ENCODE measurements at regions not wholly inside any gene's neighbourhood (a gene's known extent, or its start where the extent isn't known, plus 50 kb on each side); places are given as distances from the start of the nearest gene placed in this dataset.
A peak's percentile ranks its signal among the peaks of the same experiment; 100 is the strongest.

DNA sequence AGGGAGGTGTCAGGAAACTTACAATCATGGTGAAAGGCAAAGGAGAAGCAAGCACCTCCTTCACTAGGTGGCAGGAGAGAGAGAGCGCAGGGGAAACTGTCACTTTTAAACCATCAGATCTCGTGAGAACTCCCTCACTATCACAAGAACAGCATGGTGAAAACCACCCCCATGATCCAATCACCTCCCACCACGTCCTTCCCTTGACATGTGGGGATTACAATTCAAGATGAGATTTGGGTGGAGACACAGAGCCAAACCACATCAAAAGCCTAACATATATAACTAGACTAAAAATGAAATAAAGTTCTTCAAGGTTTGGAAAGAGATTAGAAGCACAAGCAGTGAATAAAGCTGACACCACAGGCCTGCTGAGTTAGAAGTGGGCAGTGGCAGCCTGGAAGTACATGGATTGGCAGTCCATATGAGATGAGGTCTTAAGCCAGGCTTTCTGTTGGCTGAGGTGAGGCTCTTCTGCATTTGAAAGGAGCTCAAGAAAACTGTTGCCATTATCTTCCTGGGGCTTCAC is 96.4 kb upstream of the MDFIC start:
- no peak overlapping the region for H3K27ac ChIP-seq (ENCODE audit: low read depth, low read length)
- intact Hi-C loops (cut with micrococcal nuclease): no loop called here
- H3K36me3 ChIP-seq (ENCODE audit: control insufficient read depth in 1 of 2, insufficient read depth in 2 of 2, low read length in 2 of 2): no peaks in the 10 kb centered on the region
- H4K20me1 ChIP-seq (ENCODE audit: insufficient read depth): no peaks in the 10 kb centered on the region
- DNase-seq (ENCODE audit: low read depth, low spot score) (no peak), ATAC-seq (peak; percentile 47; the same call in 1 of the 2 replicates)
- H3K9me2 ChIP-seq (ENCODE audit: insufficient read depth): no peaks in the 10 kb centered on the region
- no peaks in the 10 kb centered on the region for H3K79me2 ChIP-seq (ENCODE audit: insufficient read depth, low read length)
- H3K4me3 ChIP-seq (replicated peaks in 1 of 2; ENCODE audit: low read depth in 1 of 2, low read length in 2 of 2): no peak overlapping the region
- ChIA-PET RAD21 (ENCODE audit: low non-redundant PET in 1 of 2, low total read pairs in 2 of 2, uncharacterized antibody in 2 of 2, unreplicated experiment in 2 of 2) (no interaction called here), CTCF (no interaction called here), POLR2A (no interaction called here)
- H3K4me1 ChIP-seq (ENCODE audit: control insufficient read depth in 1 of 2, insufficient read depth in 2 of 2, low read length in 2 of 2): peaks cover 0 to under 1% of the 10 kb centered on the region in 2 experiments; a peak in 2 of 4 replicates
- no peak overlapping the region for H2AFZ ChIP-seq (ENCODE audit: low read depth, low read length, poor library complexity, severe bottlenecking)
- H3K9me3 ChIP-seq (ENCODE audit: control insufficient read depth in 1 of 2, insufficient read depth in 1 of 2, low read depth in 1 of 2, low read length in 2 of 2): peaks cover 0 to 13% of the 10 kb centered on the region in 2 experiments; a peak in 1 of 4 replicates
- H3K9ac ChIP-seq (ENCODE audit: low read length): no peak overlapping the region
- TF ChIP-seq, protein P1, sequence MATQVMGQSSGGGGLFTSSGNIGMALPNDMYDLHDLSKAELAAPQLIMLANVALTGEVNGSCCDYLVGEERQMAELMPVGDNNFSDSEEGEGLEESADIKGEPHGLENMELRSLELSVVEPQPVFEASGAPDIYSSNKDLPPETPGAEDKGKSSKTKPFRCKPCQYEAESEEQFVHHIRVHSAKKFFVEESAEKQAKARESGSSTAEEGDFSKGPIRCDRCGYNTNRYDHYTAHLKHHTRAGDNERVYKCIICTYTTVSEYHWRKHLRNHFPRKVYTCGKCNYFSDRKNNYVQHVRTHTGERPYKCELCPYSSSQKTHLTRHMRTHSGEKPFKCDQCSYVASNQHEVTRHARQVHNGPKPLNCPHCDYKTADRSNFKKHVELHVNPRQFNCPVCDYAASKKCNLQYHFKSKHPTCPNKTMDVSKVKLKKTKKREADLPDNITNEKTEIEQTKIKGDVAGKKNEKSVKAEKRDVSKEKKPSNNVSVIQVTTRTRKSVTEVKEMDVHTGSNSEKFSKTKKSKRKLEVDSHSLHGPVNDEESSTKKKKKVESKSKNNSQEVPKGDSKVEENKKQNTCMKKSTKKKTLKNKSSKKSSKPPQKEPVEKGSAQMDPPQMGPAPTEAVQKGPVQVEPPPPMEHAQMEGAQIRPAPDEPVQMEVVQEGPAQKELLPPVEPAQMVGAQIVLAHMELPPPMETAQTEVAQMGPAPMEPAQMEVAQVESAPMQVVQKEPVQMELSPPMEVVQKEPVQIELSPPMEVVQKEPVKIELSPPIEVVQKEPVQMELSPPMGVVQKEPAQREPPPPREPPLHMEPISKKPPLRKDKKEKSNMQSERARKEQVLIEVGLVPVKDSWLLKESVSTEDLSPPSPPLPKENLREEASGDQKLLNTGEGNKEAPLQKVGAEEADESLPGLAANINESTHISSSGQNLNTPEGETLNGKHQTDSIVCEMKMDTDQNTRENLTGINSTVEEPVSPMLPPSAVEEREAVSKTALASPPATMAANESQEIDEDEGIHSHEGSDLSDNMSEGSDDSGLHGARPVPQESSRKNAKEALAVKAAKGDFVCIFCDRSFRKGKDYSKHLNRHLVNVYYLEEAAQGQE (IDR thresholded peaks at IDR 0.05; ENCODE audit: low read depth): no peak
- TF ChIP-seq, protein P2, sequence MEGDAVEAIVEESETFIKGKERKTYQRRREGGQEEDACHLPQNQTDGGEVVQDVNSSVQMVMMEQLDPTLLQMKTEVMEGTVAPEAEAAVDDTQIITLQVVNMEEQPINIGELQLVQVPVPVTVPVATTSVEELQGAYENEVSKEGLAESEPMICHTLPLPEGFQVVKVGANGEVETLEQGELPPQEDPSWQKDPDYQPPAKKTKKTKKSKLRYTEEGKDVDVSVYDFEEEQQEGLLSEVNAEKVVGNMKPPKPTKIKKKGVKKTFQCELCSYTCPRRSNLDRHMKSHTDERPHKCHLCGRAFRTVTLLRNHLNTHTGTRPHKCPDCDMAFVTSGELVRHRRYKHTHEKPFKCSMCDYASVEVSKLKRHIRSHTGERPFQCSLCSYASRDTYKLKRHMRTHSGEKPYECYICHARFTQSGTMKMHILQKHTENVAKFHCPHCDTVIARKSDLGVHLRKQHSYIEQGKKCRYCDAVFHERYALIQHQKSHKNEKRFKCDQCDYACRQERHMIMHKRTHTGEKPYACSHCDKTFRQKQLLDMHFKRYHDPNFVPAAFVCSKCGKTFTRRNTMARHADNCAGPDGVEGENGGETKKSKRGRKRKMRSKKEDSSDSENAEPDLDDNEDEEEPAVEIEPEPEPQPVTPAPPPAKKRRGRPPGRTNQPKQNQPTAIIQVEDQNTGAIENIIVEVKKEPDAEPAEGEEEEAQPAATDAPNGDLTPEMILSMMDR (IDR thresholded peaks at IDR 0.05 in 2 of 3, conservative IDR thresholded peaks at IDR 0.05 in 1 of 3; ENCODE audit: borderline replicate concordance in 1 of 3, insufficient read depth in 1 of 3, low read depth in 2 of 3, low read length in 2 of 3): peak in 1 of 3 experiments; percentile 15; a peak in 2 of 6 replicates
- TF ChIP-seq RAD21 (IDR thresholded peaks at IDR 0.05; ENCODE audit: low read depth): peak; percentile 12; the same call in 1 of the 2 replicates
- no peak overlapping the region for H3K4me2 ChIP-seq (ENCODE audit: low read length)
- H3K27me3 ChIP-seq (ENCODE audit: insufficient read depth, low read length): no peaks in the 10 kb centered on the region
- BruUV-seq (replicated peaks): no TSS peak

Measured in HCT116 (cell line).